Brain microvascular endothelial cell (primary cell): ENCODE measurements at regions not wholly inside any gene's neighbourhood (a gene's known extent, or its start where the extent isn't known, plus 50 kb on each side); places are given as distances from the start of the nearest gene placed in this dataset.

ENCODE experiments used
- DNase-seq: peaks from one replicate; pipeline ENCODE4 v3.0.0-alpha.2; 2020
- H3K27ac ChIP-seq: fragments of 250-450 bp; sonication (Bioruptor Pico); 2 replicates; pipeline ENCODE4 v1.5.1; 2020; ENCODE audit warnings: mild to moderate bottlenecking, moderate library complexity
- H3K27me3 ChIP-seq: fragments of 250-450 bp; sonication (Bioruptor Pico); replicated peaks from 2 replicates; pipeline ENCODE4 v1.5.1; 2020; ENCODE audit warnings: mild to moderate bottlenecking
- H3K36me3 ChIP-seq: fragments of 250-450 bp; sonication (Bioruptor Pico); replicated peaks from 2 replicates; pipeline ENCODE4 v1.5.1; 2020; ENCODE audit warnings: mild to moderate bottlenecking
- H3K4me3 ChIP-seq: 2 replicates; pipeline ENCODE4 v1.5.1; 2011; ENCODE audit warnings: low read depth, mild to moderate bottlenecking, control low read depth, low read length, moderate library complexity
- CTCF ChIP-seq: IDR thresholded peaks from 2 replicates; pipeline ENCODE4 v1.5.1; 2011; ENCODE audit warnings: low read depth, mild to moderate bottlenecking, moderate library complexity, low read length, control low read depth, inconsistent platforms; ENCODE audit errors: missing control alignments
- in situ Hi-C: cut with HindIII; loops from 2 replicates; pipeline ENCODE4 v1.10.0; 2017; ENCODE audit warnings: low sequenced_read_pairs, low pct_ligation_motif_present

- no peaks in the 10 kb centered on the region for H3K27me3 ChIP-seq
- no peak overlapping the region for H3K4me3 ChIP-seq
- DNase-seq, result no peak
- no peaks in the 10 kb centered on the region for H3K36me3 ChIP-seq
- no peak overlapping the region for H3K27ac ChIP-seq
- in situ Hi-C loops, result no loop called here
- TF ChIP-seq CTCF, result no peak
Observed at GRCh38 chr5:89694026-89694550, 715.5 kb downstream of the CETN3 start.

GRCh38 chr5:89690331-89690730, 719.2 kb downstream of the CETN3 start:
- H3K4me3 ChIP-seq, result no peak overlapping the region
- TF ChIP-seq CTCF, result no peak
- H3K27me3 ChIP-seq, result no peaks in the 10 kb centered on the region
- no peak for DNase-seq
- no peaks in the 10 kb centered on the region for H3K36me3 ChIP-seq
- in situ Hi-C loops, result no loop called here
- H3K27ac ChIP-seq, result no peak overlapping the region

- no peak overlapping the region for H3K27ac ChIP-seq
- H3K27me3 ChIP-seq, result no peaks in the 10 kb centered on the region
- in situ Hi-C loops, result no loop called here
- no peak for DNase-seq
- no peak for TF ChIP-seq CTCF
- no peaks in the 10 kb centered on the region for H3K36me3 ChIP-seq
- H3K4me3 ChIP-seq, result no peak overlapping the region
Observed at GRCh38 chr5:89686081-89686765, 723.3 kb downstream of the CETN3 start.

- no peaks in the 10 kb centered on the region for H3K36me3 ChIP-seq
- no peak overlapping the region for H3K27ac ChIP-seq
- in situ Hi-C loops, result no loop called here
- no peak for TF ChIP-seq CTCF
- no peak for DNase-seq
- no peak overlapping the region for H3K4me3 ChIP-seq
- no peaks in the 10 kb centered on the region for H3K27me3 ChIP-seq
Observed at GRCh38 chr5:89676634-89677033, 732.9 kb downstream of the CETN3 start.

GRCh38 chr5:89673019-89673418, 736.5 kb downstream of the CETN3 start:
- in situ Hi-C loops, result no loop called here
- no peak for TF ChIP-seq CTCF

GRCh38 chr5:89668821-89669220, 740.7 kb downstream of the CETN3 start:
- no peak for DNase-seq
- in situ Hi-C loops, result no loop called here
- no peak for TF ChIP-seq CTCF

More at GRCh38 chr5:89673019-89673418, 736.5 kb downstream of the CETN3 start:
- DNase-seq, result no peak
- no peaks in the 10 kb centered on the region for H3K36me3 ChIP-seq
- no peaks in the 10 kb centered on the region for H3K27me3 ChIP-seq
- no peak overlapping the region for H3K27ac ChIP-seq
- H3K4me3 ChIP-seq, result no peak overlapping the region

More at GRCh38 chr5:89668821-89669220, 740.7 kb downstream of the CETN3 start:
- Histone ChIP-seq H3K4me3 (no peak overlapping the region), H3K36me3 (no peaks in the 10 kb centered on the region), H3K27me3 (no peaks in the 10 kb centered on the region), H3K27ac (no peak overlapping the region)
